ENCODE measurements at regions not wholly inside any gene's neighbourhood (a gene's known extent, or its start where the extent isn't known, plus 50 kb on each side); places are given as distances from the start of the nearest gene placed in this dataset.
"Not testable (repeated sequence)": the region's sequence is repeated elsewhere in the genome, so short reads cannot be mapped to it uniquely, and the experiment has no call there.

DNA sequence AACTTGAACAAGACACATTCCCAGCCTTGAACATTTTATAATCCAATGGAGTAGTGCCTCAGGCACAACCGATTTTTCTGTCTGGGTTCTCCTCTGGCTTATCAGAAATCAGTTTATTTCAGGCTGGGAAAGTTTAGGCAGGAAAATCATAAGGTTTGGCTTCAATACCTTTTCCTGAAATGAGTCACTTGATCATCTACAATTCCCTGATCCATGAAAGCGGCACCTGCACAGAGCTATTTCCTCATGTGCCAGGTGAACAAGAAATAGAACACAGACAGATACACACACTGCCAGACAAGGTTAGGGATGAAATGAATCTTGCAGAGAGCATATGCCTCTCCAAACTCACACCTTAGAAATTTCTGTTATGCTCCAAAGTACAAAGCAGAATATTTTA, 106.7 kb upstream of the OR9G4 start:
- no peak for DNase-seq

DNA sequence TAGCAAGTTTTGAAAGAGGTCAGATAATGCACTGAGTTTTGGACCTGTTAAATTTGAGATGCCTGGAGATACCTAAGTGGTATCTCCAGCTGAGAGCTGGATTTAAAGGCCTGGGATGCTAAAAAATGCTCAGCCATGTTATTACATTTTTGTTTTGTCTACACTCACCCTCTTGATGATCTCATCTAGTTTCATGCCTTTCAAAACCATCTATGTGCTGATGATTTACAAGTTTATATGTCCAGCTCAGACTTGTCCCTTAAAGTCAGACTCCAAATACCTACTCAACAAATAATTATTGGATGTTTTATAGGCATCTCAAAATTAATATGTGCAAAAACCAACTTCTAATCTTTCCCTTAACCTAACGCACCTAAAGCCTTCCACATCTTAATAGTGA, 103.6 kb upstream of the OR9G4 start:
- no peak for DNase-seq

DNA sequence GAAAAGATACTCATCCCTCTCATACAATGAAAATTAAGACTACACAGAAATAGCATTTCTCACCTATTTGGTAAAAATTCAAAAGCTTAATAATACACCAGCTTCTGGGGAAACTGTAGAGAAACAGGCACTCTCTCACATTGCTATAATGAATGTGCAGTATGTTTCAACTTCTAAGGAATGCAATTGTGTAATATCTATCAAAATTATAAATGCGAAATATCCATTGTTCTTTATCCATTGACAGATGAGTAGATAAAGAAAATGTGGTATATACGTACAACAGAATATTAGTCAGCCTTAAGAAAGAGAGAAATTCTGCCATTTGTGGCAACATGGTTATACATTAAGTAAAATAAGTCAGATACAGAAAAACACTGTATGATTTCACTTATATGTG, 101.4 kb upstream of the OR9G4 start:
- no peak for DNase-seq

DNA sequence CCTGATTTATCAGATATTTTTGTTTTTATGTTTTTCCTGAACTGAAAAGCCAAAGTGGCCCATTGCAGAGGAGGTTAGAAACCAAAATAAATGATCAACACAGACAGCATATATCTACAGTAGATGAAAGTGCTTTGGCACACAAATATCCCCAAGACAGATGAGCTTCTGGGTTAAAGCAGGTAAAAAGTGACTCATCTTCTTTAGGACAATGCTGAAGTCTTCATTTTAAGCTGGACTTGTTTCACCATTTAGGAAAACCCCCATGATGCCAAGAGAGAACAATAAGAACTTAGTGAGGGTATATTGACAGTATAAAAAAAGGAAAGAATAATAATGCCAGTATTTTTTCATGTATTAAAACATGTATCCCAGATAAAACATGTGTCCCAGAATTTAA, 100.8 kb upstream of the OR9G4 start:
- DNase-seq = no peak

DNA sequence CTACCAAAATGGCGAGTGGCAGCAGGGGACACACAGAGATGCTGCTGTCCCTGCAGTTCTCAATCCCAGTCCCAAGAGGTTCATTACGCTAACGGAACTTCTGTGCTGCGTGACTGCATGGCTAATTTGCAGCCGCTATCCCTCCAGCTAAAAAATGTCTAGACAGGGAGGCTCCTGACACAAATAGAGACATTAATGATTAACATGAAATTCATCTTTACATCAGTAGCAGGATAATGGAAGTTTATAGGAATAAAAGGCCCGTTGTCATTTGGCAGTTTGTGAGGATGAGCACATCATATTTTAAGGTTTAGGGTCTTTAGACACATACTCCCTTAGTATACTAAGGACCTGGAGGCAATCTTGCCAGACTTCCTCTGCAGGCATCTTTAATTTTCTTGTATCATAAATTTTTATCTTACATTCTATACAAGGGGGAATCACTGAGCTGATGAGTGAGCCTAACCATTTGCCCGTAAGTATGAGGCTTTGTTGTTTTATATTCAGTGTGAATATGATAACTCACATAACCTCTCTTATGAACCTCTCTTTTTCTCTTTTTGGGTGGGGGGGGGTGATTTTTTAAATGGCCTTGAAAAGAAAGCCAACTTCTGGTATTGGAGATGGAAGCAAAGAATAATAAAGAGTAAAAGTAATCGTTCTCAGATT, 99.8 kb upstream of the OR9G4 start:
- DNase-seq = no peak

DNA sequence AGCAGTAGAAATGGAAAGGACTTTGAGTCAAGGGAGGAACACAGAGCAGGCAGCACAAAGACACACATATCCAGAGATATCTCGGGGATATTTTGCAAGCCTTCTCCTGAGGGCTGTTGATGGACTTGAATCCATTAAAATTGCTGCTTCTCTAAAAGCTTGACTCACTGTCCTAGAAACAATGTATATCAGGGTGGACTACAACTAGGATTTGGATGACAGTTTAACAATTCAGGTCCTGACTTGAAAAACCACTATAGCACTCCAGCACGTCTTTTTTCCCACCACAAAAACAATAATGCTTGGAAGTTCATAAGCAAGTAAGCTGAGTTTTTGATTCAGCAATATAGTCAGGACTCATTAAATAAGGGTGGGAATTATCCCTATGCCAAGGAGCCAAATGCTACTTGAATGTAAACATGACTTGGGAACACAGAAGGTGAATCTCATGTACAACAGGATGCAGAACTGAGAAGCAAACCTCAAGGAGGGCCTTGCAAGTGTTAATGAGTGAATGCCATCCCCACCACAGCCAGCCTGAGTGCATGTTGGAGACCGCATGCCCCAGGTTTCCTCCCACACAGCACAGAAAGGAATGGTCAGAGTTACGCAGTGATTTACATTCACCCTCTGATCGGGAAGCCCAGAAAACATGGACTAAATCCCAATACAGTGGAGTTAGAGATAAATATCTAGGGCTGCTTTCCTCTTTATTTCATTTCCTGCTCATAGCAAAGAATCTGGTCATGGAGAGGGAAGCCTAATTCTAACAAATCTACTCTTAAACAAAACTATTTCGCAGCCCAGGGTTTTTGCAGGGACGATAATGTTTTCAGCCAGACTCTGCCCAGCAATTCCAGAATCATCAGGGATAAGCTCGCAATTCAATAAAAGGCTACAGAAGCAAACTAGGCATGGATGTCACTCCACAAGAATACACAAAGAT, 98.4 kb upstream of the OR9G4 start:
- no peak for DNase-seq

DNA sequence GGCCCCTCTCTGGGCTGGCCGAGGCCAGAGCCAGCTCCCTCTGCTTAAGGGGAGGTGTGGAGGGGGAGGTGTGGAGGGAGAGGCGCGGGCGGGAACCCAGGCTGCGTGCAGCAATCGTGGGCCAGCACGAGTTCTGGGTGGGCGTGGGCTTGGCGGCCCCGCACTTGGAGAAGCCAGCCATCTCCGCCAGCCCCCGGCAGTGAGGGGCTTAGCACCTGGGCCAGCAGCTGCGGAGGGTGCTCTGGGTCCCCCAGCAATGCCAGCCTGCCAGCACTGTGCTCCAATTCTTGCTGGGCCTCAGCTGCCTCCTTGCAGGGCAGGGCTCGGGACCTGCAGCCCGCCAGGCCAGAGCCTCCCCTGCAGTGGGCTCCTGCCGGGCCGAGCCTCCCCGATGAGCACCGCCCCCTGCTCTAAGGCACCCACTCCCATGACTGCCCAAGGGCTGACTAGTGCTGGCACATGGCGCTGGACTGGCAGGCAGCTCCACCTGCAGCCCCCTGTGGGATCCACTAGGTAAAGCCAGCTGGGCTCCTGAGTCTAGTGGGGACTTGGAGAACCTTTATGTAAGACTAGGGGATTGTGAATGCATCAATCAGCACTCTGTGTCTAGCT, 96.7 kb upstream of the OR9G4 start:
- no peak for DNase-seq

DNA sequence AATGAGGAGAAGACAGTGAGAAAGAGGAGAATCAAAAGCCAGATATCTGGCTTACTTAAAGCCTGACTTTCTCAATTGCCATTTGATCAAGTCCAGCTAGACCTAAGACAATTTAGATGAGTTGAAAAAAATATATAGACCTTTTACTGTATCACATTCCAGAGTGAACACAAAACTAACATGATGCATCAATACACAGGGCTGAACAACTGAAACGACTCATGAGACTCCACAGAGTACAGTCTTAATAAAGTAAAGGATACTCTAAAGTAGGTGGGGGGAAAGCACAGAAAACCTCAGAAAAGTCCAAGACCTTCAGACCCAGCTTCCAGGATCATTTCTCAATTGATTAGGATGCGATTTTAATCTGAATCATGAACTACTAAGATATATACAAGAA, 95.3 kb upstream of the OR9G4 start:
- DNase-seq = no peak

DNA sequence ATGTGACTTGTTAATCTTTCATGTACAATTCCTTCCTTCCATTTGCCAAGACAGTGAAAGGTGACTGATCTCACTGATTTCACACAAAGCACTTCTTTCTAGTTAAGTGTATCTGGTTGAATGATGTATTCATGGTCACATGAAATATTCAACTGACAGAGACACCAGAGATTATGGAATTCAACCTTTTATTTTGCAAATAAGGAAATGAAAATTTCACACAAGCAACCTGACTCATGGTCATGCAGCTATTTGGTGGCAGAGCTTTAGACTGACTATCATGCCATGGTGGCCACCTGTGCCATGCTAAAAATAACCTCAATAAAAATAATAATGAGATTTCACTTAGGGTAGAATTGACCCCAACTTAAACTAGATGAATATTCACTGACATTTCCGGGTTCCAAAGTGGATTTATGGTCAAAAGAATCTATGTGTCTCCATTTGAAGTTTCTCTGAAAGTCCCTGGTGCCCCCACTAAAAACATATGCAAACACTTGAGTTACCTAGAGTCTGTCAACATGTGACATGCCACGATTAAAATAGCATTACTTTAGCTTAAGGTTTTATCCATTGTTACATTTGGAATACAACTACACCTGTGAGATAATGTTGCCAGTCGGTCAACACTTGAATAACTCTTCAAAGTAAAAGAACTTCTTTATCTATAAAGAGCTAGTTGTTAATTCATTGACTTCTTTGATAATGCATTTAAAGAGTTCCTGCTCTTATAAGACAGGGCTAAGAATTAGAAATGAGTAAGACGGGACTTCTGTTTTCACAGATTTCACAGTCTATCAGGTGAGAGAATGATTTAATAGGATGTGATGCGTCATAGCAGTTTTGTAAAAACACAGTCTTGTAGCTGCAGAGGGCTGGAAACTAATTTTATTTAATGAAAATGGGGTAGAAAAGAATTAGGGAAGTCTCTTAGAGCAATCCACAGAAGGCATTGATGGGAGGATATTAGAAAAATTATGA, 94.6 kb upstream of the OR9G4 start:
- no peak for DNase-seq

DNA sequence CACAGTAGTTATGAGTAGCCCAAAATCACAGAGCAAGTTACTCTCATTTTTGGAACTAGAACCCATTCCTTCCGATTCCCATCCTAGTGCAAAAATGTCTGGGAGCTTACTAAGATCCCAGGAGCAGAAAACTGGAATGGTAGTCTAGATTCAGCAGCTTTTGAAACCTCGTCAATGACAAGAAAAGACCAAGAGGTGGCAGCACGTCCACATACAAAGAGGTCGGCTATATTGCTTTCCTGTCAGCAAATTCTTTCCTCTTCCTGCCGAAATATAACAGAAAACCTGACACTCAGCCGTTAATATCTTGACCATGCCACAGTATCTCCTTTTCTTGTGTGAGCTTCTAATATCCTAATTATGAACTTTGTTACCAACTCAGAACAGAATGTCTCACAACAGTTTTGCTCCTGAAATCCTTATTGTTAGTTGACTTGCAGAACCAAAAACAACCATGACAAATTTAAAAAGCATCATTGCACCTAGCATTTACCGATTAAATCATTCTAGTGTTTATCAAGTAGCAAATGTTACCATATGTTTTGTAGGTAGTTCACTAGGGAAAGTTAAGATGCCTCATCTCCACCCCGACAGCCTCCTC, 92.8 kb upstream of the OR9G4 start:
- DNase-seq = peak; percentile 62

DNA sequence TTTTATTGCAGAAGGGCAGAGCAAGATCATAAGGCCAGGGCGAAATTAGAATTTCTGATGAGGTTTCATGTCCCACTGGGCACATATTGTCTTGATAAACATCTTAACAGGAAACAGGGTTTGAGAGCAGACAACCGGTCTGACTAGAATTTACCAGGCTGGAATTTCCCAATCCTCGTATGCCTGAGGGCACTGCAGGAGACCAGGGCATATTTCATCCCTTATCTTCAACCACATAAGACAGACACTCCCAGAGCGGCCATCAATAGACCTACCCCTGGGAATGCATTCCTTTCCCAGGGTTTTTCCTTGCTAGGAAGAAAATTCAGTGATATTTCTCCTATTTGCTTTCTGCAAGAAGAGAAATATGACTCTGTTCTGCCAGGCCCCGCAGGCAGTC, 78.9 kb upstream of the OR9G4 start:
- not testable (repeated sequence) for DNase-seq

DNA sequence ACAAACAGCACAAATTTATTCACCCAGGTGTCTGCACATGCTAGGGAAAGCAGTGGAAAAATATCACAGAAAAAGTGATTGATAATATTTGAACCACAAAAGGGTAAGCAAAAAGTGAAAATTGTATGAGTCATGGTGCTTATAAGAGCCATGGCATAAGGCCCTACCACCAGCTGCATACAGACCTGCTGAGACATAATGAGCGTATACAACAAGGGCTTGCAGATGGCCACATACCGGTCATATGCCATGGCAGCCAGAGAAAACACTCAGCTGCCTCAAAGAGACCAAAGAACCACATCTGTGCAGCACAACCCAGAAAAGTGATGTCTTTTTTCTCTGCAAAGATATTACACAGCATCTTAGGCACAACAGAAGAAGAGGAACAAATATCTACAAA, 71.4 kb upstream of the OR9G4 start:
- DNase-seq = no peak

DNA sequence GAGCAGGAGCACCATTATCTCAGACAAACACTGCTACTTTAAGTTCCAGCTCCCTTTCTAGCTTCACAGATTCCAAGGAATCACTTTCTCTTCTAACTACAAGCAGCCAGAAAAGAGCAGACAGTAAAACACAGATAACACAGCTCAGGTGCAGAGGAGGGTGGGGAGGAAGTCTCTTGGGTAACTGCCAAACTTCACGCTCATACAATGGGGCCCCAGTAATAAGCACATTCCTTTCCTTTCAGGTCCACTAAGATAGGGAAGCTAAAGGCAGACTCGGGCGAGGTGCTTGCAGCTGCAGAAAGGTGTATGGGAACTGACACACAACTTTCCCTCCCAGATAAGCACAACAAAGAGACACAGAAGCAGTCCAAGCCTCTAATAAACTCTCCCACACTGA, 69.2 kb upstream of the OR9G4 start:
- no peak for DNase-seq

DNA sequence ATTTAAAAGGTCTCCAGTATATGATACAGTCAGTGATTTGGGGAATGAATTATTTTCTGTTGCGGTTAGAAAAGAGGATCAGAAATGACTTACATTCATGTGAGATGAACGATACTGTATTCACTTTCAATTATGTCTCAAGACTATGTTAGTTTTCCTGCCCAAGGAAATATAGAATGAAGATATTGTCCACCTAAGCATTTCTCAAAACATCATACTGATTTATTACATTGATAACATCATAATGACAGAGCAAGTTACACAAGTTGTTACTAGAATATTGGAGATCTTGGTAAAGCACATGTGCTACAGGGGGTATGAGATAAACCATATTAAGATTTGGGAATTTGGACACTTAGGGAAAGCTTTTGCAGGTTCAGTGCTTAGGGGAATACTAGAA, 67.8 kb upstream of the OR9G4 start:
- no peak for DNase-seq

DNA sequence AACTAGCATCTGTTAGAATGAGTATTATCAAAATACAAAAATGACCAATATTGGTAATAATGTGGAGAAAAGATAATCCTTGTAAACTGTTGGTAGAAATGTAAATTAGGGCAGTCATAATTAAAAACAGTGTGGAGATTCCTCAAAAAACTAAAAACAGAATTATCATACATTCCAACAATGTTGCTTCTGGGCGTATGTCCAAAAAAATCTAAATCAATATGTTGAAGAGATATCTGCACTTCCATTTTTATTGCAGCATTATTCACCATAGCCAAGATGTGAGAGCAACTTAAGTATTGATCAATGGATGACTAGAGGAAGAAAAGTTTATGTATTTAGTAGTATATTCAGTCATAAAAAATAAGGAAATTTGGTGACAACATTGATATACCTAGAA, 59.8 kb upstream of the OR9G4 start:
- no peak for DNase-seq

DNA sequence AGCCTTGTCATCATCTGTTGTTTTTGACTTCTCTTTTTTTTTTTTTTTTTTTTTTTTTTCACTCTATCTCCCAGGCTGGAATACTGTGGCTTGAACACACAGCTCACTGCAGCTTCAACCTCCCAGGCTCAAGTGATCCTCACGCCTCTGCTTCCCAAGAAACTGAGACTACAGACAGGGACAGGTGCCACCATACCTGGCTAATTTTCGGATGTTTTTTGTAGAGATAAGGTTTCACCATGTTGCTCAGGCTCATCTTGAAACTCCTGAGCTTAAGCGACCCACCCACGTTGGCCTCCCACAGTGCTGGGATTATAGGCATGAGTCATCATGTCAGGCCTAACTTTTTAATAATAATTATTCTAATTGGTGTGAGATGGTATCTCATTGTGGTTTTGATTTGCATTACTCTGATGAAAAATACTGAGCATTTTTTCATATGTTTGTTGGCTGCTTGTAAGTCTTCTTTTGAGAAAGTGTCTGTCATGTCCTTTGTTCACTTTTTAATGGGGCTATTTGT, 51.3 kb upstream of the OR9G4 start:
- no peak for DNase-seq
